ENCODE measurements at regions not wholly inside any gene's neighbourhood (a gene's known extent, or its start where the extent isn't known, plus 50 kb on each side); places are given as distances from the start of the nearest gene placed in this dataset.

DNA sequence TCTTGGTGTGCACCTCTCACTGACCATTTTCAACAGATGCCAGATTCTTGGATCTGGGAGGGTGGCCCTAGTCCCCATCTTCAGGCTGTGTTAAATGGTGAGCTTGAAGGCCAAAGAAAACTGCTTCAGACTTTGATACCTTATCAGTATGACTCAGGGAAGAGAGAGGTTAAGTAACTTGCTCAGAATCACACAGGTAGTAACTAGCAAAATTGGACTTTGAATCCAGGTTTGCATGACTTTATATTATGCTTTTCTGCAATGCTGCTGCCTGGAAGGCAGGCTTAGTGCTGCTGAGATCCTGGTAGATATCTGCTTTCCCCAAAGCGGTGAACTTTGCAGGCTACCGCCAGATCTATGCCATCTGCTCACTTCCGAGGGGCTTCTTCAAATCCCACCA is 487.3 kb downstream of the INSC start:
- Histone ChIP-seq H3K4me3 (no peak overlapping the region), H3K9me3 (no peaks in the 10 kb centered on the region), H3K4me1 (no peaks in the 10 kb centered on the region), H3K27me3 (no peaks in the 10 kb centered on the region), H3K36me3 (no peaks in the 10 kb centered on the region), H3K27ac (no peak overlapping the region)
- no peak for ATAC-seq
- no CpG with 5 or more reads among the region's 3 CpGs for WGBS (ENCODE audit: insufficient coverage, low coverage, low lambda C conversion rate, missing lambda C conversion rate)
- intact Hi-C loops (cut with DNase I): no loop called here
- TF ChIP-seq POLR2A (IDR thresholded peaks at IDR 0.05): no peak
- TF ChIP-seq, protein P1, sequence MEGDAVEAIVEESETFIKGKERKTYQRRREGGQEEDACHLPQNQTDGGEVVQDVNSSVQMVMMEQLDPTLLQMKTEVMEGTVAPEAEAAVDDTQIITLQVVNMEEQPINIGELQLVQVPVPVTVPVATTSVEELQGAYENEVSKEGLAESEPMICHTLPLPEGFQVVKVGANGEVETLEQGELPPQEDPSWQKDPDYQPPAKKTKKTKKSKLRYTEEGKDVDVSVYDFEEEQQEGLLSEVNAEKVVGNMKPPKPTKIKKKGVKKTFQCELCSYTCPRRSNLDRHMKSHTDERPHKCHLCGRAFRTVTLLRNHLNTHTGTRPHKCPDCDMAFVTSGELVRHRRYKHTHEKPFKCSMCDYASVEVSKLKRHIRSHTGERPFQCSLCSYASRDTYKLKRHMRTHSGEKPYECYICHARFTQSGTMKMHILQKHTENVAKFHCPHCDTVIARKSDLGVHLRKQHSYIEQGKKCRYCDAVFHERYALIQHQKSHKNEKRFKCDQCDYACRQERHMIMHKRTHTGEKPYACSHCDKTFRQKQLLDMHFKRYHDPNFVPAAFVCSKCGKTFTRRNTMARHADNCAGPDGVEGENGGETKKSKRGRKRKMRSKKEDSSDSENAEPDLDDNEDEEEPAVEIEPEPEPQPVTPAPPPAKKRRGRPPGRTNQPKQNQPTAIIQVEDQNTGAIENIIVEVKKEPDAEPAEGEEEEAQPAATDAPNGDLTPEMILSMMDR (IDR thresholded peaks at IDR 0.05): no peak
- DNase-seq: no peak

DNA sequence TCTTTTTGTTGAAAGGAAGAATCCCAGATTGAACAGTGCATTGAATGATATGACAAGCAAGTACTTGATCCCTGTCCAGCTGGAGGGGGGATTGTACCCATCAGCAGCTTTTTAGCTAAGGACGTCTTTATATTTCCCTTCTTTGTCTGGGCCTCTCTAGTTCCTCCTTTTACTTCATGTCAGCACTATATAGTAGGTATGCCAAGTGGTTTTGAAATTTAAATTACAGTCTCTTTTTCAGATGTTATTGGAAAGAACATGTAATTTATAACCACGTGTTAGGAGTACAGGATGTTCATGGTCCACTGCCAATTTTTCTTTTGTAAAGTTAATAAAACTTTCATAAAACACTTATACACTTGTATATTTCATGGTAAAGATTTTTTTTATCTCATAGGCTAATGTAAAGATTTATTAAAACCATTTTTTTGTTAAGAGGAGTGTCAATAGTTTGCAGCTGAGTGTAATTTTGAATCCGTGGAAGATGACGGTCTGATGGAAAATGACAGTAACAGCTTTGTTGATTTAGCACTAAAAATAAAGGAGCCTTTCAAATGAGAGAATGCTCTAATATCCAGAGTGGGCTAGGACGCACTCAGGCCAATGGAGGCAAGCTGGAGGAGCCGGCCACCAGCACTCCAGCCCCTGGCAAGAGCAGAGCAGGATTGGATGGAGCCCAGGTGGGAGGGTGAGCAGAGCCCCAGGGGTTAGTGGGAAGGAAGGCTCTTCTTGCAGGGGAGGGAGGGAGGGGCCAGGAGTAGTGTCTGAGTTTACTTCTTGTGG is 488.3 kb downstream of the INSC start:
- no peak for ATAC-seq
- H3K27ac ChIP-seq: no peak overlapping the region

DNA sequence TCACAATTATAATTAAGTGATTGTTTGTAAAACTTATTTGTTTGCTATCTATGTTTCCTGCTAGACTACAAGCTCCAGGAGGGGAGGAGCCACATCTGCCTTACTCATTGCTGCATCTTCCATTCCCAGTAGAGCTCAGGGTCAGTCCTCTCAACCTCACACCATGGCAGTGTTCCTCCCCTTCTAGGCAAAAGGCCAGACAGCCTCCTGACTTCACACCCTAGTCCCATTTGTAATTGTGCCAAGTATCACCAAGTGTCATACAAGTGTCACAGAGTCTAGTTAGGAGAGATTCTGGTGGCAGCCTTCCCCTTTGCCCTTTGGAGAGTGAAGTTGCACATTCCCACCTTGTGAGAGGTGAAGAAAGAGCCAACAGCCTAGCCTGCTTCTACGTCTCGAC is 490.4 kb downstream of the INSC start:
- TF ChIP-seq, protein P1 (IDR thresholded peaks at IDR 0.05): no peak
- Histone ChIP-seq H3K4me1 (no peaks in the 10 kb centered on the region), H3K36me3 (no peaks in the 10 kb centered on the region), H3K27ac (no peak overlapping the region), H3K9me3 (no peaks in the 10 kb centered on the region), H3K27me3 (no peaks in the 10 kb centered on the region), H3K4me3 (no peak overlapping the region)
- 100% methylated on average over 2 of the region's 2 CpGs for WGBS (ENCODE audit: insufficient coverage, low coverage, low lambda C conversion rate, missing lambda C conversion rate)
- intact Hi-C loops (cut with DNase I): no loop called here
- DNase-seq (no peak), ATAC-seq (peak in 1 of 4 donors; percentile 35)

More for the DNA sequence above, 488.3 kb downstream of the INSC start:
- Histone ChIP-seq H3K36me3 (no peaks in the 10 kb centered on the region), H3K9me3 (no peaks in the 10 kb centered on the region), H3K27me3 (no peaks in the 10 kb centered on the region), H3K4me3 (no peak overlapping the region), H3K4me1 (no peaks in the 10 kb centered on the region)
- 40% methylated on average over 6 of the region's 6 CpGs for WGBS (ENCODE audit: insufficient coverage, low coverage, low lambda C conversion rate, missing lambda C conversion rate)
- TF ChIP-seq, protein P1 (IDR thresholded peaks at IDR 0.05): no peak
- no peak for TF ChIP-seq POLR2A (IDR thresholded peaks at IDR 0.05)
- DNase-seq: no peak
- intact Hi-C loops (cut with DNase I): no loop called here

DNA sequence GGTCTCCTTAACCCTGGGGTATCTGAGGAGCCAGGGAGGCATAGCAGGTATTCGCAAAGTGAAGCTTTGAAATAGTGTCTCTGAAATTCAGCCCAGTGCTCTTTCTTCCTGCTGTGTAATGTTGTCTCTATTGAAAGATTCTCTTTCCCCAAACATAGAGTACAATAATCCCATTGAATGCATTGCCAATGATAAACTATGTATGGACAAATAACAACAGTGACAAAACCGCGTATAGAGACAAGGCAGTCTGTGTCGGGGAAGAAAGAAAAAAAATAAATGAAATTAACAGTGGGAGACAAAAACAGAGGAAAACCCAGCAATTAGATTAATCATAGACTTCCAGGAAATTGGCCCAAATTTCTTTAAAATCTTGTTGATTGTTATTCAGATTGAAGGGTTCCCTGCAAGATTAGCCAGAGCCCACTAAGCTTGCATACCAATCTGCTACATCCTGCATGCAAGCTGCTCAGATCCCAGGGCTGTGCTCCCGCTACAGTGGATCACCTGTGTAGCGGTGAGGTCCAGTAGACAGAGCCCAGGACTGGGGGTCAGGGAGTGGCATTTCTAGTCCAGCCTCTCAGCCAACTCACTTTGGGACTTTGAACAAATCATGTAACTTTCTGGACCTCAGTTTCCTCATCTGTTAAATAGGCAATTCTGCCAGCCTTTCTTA is 492.8 kb downstream of the INSC start:
- no peaks in the 10 kb centered on the region for H3K9me3 ChIP-seq
- DNase-seq: no peak
- no peaks in the 10 kb centered on the region for H3K4me1 ChIP-seq
- H3K27ac ChIP-seq: no peak overlapping the region
- intact Hi-C loops (cut with DNase I): no loop called here
- no peak for ATAC-seq
- H3K27me3 ChIP-seq: no peaks in the 10 kb centered on the region
- WGBS (ENCODE audit: insufficient coverage, low coverage, low lambda C conversion rate, missing lambda C conversion rate): 73% methylated on average over 4 of the region's 6 CpGs
- no peak overlapping the region for H3K4me3 ChIP-seq
- TF ChIP-seq, protein P1 (IDR thresholded peaks at IDR 0.05): no peak
- no peak for TF ChIP-seq POLR2A (IDR thresholded peaks at IDR 0.05)
- H3K36me3 ChIP-seq: no peaks in the 10 kb centered on the region

Data from right lobe of liver (tissue), 6 donors.